Loucy (cell line): ENCODE measurements at regions not wholly inside any gene's neighbourhood (a gene's known extent, or its start where the extent isn't known, plus 50 kb on each side); places are given as distances from the start of the nearest gene placed in this dataset.

Experiments
- EZH2phosphoT487 ChIP-seq: fragments of 200-600 bp; IDR thresholded peaks from 2 replicates; pipeline ENCODE4 v1.6.1; 2018; ENCODE audit warnings: antibody characterized with exemption, mild to moderate bottlenecking, moderate library complexity, borderline replicate concordance
- TF ChIP-seq, protein P1 (sequence below): fragments of 200-600 bp; sonication (generic); conservative IDR thresholded peaks from 2 replicates; pipeline ENCODE4 v1.5.1; 2014; ENCODE audit warnings: mild to moderate bottlenecking, antibody characterized with exemption, low read length

DNA sequence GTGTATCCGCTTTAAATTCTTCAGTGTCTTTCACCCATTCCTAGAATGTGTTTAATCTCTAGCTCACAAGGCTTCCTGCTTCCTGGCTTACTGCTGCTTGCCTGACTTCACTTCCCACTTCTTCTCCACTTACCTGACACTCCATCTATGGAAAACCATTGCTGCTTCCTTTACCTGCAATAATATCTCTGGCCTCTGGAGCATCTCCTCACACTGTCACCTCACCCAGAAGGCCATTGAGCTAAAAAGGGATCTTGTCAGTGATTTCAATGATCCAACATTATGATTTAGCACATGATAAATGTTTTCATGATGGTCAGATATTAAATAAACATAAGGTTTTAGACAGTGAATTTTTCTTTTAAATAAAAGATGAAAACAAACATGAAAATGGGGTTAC lies 281.1 kb downstream of the MRPS30 start:
- TF ChIP-seq EZH2phosphoT487 = no peak
- TF ChIP-seq, protein P1, sequence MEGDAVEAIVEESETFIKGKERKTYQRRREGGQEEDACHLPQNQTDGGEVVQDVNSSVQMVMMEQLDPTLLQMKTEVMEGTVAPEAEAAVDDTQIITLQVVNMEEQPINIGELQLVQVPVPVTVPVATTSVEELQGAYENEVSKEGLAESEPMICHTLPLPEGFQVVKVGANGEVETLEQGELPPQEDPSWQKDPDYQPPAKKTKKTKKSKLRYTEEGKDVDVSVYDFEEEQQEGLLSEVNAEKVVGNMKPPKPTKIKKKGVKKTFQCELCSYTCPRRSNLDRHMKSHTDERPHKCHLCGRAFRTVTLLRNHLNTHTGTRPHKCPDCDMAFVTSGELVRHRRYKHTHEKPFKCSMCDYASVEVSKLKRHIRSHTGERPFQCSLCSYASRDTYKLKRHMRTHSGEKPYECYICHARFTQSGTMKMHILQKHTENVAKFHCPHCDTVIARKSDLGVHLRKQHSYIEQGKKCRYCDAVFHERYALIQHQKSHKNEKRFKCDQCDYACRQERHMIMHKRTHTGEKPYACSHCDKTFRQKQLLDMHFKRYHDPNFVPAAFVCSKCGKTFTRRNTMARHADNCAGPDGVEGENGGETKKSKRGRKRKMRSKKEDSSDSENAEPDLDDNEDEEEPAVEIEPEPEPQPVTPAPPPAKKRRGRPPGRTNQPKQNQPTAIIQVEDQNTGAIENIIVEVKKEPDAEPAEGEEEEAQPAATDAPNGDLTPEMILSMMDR = no peak
